AG04450 (cell line): ENCODE measurements at regions not wholly inside any gene's neighbourhood (a gene's known extent, or its start where the extent isn't known, plus 50 kb on each side); places are given as distances from the start of the nearest gene placed in this dataset.
A peak's percentile ranks its signal among the peaks of the same experiment; 100 is the strongest.
"Not testable (repeated sequence)": the region's sequence is repeated elsewhere in the genome, so short reads cannot be mapped to it uniquely, and the experiment has no call there.

Experiments
- CTCF ChIA-PET: fragments of 300-600, 350-600 bp; formaldehyde crosslinking; extraction: SDS; loops from one replicate; lab custom pipeline; 2022; ENCODE audit warnings: antibody characterized with exemption, inconsistent platforms; lab: Charles Lee
- POLR2A ChIA-PET: fragments of 350-600 bp; formaldehyde crosslinking; extraction: SDS; loops from one replicate; lab custom pipeline; 2021; ENCODE audit warnings: antibody characterized with exemption, inconsistent platforms; lab: Yijun Ruan, JAX
- DNase-seq: peaks from one replicate; pipeline ENCODE4 v3.0.0-alpha.2; 2011; ENCODE audit warnings: low read depth, low spot score
- H3K27ac ChIP-seq: one replicate; pipeline ENCODE4 v1.5.1; 2012; ENCODE audit warnings: low read depth, low read length, control low read depth
- H3K27me3 ChIP-seq: one replicate; pipeline ENCODE4 v1.6.0; 2012; ENCODE audit warnings: low read length; ENCODE audit not compliant: control insufficient read depth, insufficient read depth
- H3K4me3 ChIP-seq: 2 replicates; pipeline ENCODE4 v1.5.1; 2011; ENCODE audit warnings: mild to moderate bottlenecking, low read depth, low read length, control low read depth
- H3K9me3 ChIP-seq: 2 replicates; pipeline ENCODE4 v1.5.1; 2012; ENCODE audit warnings: low read length; ENCODE audit not compliant: control insufficient read depth, insufficient read depth

DNA sequence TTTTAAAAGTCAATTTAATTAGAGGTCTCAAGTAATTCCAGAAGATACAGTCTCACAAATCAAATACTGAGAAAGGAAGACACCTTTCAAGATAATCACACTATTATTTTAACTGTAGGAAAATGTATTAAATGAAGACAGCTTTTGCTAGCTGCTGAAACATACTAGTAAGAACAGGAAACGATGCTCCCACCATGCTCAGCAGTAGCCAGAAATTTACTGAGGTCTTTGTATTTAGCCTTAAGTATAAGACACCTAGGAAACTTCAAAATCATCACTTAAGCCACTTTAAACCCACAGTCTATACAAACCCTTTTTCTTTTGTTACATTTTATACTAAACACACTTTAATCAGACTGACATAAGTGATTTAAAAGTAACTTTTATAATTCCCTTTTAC, 72.7 kb upstream of the NPIPB12 start:
- H3K27me3 ChIP-seq, CTCF ChIA-PET, H3K4me3 ChIP-seq, POLR2A ChIA-PET, H3K9me3 ChIP-seq, H3K27ac ChIP-seq, DNase-seq: not testable (repeated sequence)

DNA sequence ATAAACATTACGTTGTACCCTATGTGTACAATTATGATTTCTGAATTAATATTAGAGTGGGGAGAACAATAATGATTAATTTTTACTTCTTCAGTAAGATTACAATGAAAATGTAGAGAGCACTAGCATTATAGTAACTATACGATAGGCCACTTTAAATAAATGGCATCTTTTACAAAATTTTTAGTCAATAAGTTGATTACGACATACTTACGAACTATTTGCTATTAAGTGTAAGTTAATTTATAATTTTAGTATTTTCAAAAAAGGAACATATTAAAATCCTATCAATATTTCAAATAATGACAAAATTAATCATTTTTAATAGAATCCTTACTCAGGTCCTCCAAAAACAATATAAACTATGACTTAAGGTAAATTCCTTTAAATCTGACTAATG, 75.6 kb upstream of the NPIPB12 start:
- POLR2A ChIA-PET, CTCF ChIA-PET, H3K9me3 ChIP-seq, H3K27me3 ChIP-seq, H3K27ac ChIP-seq, DNase-seq, H3K4me3 ChIP-seq: not testable (repeated sequence)

DNA sequence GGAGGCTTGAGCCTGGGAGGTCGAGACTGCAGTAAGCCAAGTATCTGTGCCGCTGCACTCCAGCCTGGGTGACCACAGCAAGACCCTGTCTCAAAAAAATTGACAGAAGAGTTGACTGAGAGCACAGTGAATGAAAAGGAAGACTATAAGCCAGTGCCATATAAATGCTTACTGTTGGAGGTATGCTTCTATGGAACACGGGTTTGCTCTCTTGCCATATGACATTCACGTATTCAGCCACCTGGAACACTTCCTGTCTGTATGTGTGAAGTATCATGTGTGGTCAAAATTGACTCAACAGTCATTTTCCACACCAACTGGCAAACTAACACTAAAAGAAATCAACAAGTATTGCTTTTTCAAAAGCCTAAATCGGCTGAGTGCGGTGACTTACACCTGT, 71.1 kb upstream of the SPN start:
- H3K9me3 ChIP-seq, H3K4me3 ChIP-seq, CTCF ChIA-PET, POLR2A ChIA-PET, DNase-seq, H3K27ac ChIP-seq, H3K27me3 ChIP-seq: not testable (repeated sequence)

DNA sequence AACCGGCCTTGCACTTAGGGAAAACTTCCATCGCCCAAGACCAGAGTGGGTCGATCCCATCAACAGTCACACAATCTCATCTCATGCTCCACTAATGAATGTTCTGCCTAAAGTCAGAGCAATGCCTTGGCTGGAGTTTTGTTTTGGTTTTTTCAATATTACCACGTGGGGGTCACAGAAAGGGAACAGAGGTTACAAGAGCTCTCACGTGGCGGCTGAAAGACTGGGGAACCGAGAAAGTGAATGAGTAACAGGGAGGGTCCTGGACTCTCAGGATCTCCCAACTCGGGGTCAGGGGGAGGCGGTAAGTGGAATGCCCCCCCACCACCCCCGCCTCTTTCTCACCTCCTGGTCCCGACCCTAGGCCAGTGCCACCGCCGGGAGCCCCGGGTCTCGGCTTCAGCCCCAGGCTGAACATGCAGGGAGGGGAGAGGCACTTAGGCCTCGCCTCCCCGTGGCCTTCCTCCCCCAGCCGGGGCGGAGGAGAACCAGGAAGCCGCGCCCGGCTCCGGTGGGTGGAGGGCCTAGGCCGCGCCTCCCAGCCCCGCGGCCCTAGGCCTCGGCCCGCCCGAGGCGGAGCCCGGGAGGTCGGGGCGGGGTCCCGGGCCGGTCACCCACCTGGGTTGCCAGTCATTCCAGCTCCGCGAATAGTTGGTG, 68.7 kb upstream of the SPN start:
- ChIA-PET CTCF (interaction anchor here (0.6 kb wide), 1 partner anchor 108 kb away, joined by 4 read pairs; no protein-coding TSS in a partner anchor), POLR2A (interaction anchor here (0.6 kb wide), 2 partner anchors 17 to 36 kb away, joined by 3 to 5 read pairs; no protein-coding TSS in a partner anchor)
- not testable (repeated sequence) for DNase-seq, H3K9me3 ChIP-seq, H3K27me3 ChIP-seq
- Histone ChIP-seq H3K27ac (peak overlapping the region; percentile 65), H3K4me3 (peak overlapping the region; percentile 55)

DNA sequence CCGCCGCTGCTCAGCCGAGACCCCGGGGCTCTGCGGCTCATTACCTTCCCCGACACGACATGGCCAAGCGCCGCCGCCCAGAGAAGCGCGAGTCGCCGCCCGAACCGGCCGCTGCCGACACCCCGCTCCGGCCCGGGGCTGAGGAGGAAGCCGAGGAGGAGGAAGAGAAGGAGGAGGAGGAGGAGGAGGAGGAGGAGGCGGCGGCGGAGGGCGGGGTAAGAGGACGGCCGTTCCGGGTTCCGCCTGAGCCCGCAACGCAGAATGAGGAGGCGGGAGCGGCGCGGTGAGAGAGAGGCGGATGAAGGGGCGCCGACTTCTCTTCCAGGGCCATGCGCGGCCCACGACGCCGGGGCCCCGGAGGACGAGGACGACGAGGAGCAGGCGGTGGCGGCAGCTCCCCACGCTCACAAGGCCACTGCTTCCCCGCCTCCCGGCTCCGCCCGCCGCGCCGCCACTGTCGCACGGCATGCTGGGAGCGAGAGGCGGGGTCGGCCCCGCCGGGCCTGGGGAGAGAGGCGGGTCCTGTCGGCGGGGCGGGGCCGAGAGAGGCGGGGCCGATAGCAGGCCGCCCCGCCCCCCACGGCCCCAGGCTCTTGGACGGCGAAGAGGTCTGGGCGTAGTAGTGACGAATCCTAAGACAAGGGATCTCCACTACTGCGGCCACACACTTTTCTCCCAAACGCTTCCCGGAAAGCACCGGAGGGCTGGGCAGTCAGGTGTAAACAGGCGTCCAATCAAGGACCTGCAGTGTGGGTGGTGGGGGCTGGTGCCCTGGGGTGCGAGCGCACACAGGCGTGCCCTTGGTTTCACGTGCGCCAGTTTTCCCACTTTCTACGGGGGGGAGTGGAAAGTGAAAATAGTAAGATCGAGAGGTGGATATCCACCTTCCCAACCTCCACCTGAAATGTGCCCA, 67.9 kb upstream of the SPN start:
- DNase-seq = peak; percentile 64
- peak overlapping the region; percentile 68 for H3K4me3 ChIP-seq
- H3K27me3 ChIP-seq, H3K9me3 ChIP-seq: not testable (repeated sequence)
- ChIA-PET POLR2A (interaction anchor here (0.6 kb wide), 2 partner anchors 18 to 36 kb away, joined by 3 to 5 read pairs; no protein-coding TSS in a partner anchor), CTCF (interaction anchor here (0.6 kb wide), 1 partner anchor 107 kb away, joined by 4 read pairs; no protein-coding TSS in a partner anchor)
- peak overlapping the region; percentile 80 for H3K27ac ChIP-seq

DNA sequence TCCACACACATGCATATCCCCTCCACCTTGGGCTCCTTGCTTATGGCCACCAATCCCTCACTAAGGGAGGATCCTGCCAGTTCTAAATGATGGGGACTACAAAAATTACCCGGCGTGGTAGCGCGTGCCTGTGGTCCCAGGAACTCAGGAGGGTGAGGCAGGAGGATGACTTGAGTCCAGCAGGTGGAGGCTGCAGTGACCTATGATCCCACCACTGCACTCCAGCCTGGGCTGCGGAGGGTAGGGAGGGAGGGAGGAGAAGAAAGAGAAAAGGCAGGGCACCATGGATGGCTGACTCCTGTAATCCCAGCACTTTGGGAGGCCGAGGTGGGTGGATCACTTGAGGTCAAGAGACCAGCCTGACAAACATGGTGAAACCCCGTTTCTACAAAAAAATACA, 66.0 kb upstream of the SPN start:
- H3K27ac ChIP-seq, H3K9me3 ChIP-seq, H3K27me3 ChIP-seq, H3K4me3 ChIP-seq, POLR2A ChIA-PET, CTCF ChIA-PET, DNase-seq: not testable (repeated sequence)

DNA sequence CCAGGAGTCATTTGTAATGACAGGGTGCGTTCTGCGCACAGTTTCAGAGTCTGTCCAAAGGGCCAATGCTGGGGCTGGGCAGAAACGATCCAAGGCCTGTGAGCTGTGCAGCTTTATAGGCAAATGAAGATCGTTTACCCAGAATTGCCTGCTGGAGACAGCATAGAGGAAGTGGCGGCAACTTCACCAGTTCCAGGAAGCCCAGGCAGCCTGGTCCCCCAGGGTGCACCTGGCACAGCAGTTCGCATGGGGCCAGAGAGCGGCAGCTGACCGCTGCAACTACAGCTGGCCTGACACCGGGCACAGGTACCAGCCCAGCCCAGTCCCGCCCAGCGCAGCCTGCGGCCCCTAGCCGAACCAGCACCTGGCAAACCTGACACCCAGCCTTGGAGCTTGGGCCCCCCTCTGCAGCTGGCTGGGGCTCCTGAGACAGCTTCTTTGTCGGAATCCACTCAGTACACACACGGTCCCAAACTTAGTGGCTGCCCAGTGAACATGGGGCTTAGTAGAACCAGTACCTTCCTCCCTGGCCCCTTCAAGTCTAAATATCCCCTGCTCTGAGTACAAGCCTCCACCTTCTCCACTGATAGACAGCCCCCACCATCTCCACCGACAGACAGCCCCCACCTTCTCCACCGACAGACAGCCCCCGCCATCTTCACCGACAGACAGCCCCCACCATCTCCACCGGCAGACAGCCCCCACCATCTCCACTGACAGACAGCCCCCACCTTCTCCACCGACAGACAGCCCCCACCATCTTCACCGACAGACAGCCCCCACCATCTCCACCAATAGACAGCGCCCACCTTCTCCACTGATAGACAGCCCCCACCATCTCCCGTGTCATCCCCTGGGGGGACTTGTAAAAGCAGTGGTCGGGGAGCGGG, 62.7 kb upstream of the SPN start:
- POLR2A ChIA-PET, H3K27me3 ChIP-seq, H3K27ac ChIP-seq, H3K4me3 ChIP-seq, CTCF ChIA-PET, H3K9me3 ChIP-seq, DNase-seq: not testable (repeated sequence)

DNA sequence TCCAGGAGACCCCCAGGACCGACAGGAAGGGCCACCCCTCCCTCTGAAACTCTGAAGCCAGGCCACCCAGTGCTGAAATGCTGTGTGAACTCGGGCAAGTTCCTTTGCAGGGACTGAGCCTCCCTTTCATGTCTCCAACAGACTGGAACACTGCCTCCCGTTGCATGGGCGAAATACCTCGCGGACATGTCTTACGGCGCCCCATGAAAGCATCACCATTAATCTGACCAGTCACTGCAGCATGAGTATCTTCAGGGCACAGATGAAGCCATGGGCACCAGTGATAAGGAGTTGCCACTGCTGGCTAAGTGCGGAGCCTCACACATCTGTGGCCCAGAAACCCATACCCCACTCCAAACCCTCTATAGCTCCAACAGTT, 60.8 kb upstream of the SPN start:
- H3K27me3 ChIP-seq, H3K4me3 ChIP-seq, H3K9me3 ChIP-seq, DNase-seq, POLR2A ChIA-PET, H3K27ac ChIP-seq, CTCF ChIA-PET: not testable (repeated sequence)

DNA sequence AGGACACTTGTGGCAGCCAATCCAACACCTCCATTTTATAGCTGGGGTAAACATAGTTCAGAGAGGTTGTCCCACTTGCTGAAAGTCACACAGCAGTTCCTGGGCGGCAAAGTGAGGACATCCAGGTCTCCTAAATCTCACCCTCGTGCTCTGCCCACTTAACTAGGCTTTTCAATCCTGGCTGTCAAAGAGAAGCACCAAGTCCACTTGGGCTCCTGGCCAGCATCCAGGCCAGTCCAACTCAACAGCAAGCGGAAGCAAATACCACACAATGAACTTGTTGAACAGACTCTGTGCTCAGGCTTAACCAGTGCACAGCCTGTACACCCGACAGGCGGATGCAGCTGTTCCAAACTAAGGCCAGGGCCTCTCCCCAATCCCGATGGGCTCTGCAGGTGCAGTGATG, 60.4 kb upstream of the SPN start:
- DNase-seq, CTCF ChIA-PET: not testable (repeated sequence)

DNA sequence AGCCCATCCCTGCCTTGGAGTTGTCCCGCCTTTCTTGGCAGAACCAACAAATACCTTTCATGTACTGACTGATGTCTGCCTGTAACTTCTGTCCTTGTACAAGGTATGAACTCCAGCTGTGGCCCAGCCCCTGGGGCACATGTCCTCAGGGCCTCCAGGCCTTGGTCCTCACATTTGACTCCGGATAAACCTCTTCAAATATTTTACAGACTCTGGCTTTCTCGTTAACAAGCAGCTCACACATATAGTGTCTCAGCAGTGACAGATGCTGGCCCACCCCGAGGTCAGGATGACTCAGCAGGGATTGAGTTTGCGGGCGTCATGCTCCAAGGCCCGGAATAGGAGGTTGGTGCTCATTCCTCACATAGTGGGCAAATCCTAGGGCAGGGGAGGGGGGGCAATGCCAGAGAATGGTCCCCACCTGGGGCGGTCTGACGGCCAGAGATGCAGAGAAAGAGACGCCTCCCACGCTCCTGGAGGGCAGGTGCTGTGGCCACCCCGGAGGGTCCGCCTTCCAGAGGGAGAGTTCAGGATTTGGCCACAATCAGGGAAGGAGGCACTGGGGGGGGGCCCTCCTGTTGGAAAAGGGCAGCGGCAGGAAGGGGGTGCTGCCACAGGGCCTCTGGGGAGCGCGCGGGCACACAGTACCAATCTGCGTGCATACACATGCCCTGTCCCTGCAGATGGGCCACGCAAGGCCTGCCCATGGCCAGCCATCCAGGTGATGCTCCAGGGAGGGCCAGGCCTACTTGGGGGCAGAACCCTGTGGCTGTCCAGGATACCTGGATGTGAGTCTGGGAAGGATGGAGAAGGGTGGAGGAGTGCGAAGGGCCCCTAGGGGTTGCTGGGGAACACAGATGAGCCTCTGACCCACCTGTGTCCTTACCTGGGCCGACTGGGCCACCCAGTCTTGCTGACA, 58.2 kb upstream of the SPN start:
- H3K4me3 ChIP-seq, CTCF ChIA-PET, H3K9me3 ChIP-seq, POLR2A ChIA-PET, H3K27me3 ChIP-seq: not testable (repeated sequence)
- peak; percentile 10 for DNase-seq
- peak overlapping the region; percentile 77 for H3K27ac ChIP-seq

More for the DNA sequence above, 60.4 kb upstream of the SPN start:
- H3K27me3 ChIP-seq, H3K9me3 ChIP-seq, H3K4me3 ChIP-seq, H3K27ac ChIP-seq, POLR2A ChIA-PET: not testable (repeated sequence)
